Glutamatergic neuron (in vitro differentiated cells): ENCODE measurements at regions not wholly inside any gene's neighbourhood (a gene's known extent, or its start where the extent isn't known, plus 50 kb on each side); places are given as distances from the start of the nearest gene placed in this dataset.

Experiments used
- DNase-seq: peaks from one replicate; pipeline ENCODE4 v3.0.0; 2022
- H3K27ac Mint-ChIP-seq: one replicate; pipeline ENCODE4 v1.8.0; 2020; ENCODE audit warnings: mild to moderate bottlenecking, mixed read lengths, inconsistent platforms; ENCODE audit not compliant: unreplicated experiment
- H3K27me3 Mint-ChIP-seq: one replicate; pipeline ENCODE4 v1.8.0; 2020; ENCODE audit warnings: mild to moderate bottlenecking, moderate library complexity, mixed read lengths, inconsistent platforms; ENCODE audit not compliant: unreplicated experiment
- H3K36me3 Mint-ChIP-seq: one replicate; pipeline ENCODE4 v1.8.0; 2020; ENCODE audit warnings: mild to moderate bottlenecking, mixed read lengths, inconsistent platforms; ENCODE audit not compliant: unreplicated experiment
- H3K4me1 Mint-ChIP-seq: one replicate; pipeline ENCODE4 v1.8.0; 2020; ENCODE audit warnings: mild to moderate bottlenecking, low read depth, mixed read lengths, inconsistent platforms; ENCODE audit not compliant: unreplicated experiment
- H3K4me3 Mint-ChIP-seq: one replicate; pipeline ENCODE4 v1.8.0; 2020; ENCODE audit warnings: mild to moderate bottlenecking, mixed read lengths, inconsistent platforms; ENCODE audit not compliant: unreplicated experiment
- H3K9me3 Mint-ChIP-seq: one replicate; pipeline ENCODE4 v1.8.0; 2020; ENCODE audit warnings: mild to moderate bottlenecking, moderate library complexity, mixed read lengths, inconsistent platforms; ENCODE audit not compliant: unreplicated experiment
- CTCF ChIP-seq: fragments of 200-600 bp; sonication (generic); IDR thresholded peaks from one replicate; pipeline ENCODE4 v1.5.0; 2021; ENCODE audit not compliant: partially characterized antibody, unreplicated experiment

- H3K9me3 Mint-ChIP-seq = no peaks in the 10 kb centered on the region
- no peaks in the 10 kb centered on the region for H3K4me1 Mint-ChIP-seq
- no peak overlapping the region for H3K27ac Mint-ChIP-seq
- DNase-seq = no peak
- H3K27me3 Mint-ChIP-seq = no peaks in the 10 kb centered on the region
- TF ChIP-seq CTCF = no peak
- no peak overlapping the region for H3K4me3 Mint-ChIP-seq
- H3K36me3 Mint-ChIP-seq = no peaks in the 10 kb centered on the region
Measured at GRCh38 chr4:175371091-175371490, 441.0 kb downstream of the GPM6A start.

GRCh38 chr4:175373031-175373430 is 439.0 kb downstream of the GPM6A start:
- Mint-ChIP-seq H3K36me3 (no peaks in the 10 kb centered on the region), H3K9me3 (no peaks in the 10 kb centered on the region), H3K27ac (no peak overlapping the region), H3K4me1 (no peaks in the 10 kb centered on the region), H3K27me3 (peaks cover 2% of the 10 kb centered on the region), H3K4me3 (no peak overlapping the region)
- TF ChIP-seq CTCF = no peak
- no peak for DNase-seq

GRCh38 chr4:175374459-175374858 is 437.6 kb downstream of the GPM6A start:
- no peaks in the 10 kb centered on the region for H3K4me1 Mint-ChIP-seq
- no peaks in the 10 kb centered on the region for H3K9me3 Mint-ChIP-seq
- no peak for DNase-seq
- H3K27me3 Mint-ChIP-seq = peaks cover 2% of the 10 kb centered on the region
- no peak overlapping the region for H3K4me3 Mint-ChIP-seq
- no peak for TF ChIP-seq CTCF
- no peaks in the 10 kb centered on the region for H3K36me3 Mint-ChIP-seq
- no peak overlapping the region for H3K27ac Mint-ChIP-seq

- H3K4me1 Mint-ChIP-seq = no peaks in the 10 kb centered on the region
- H3K27ac Mint-ChIP-seq = no peak overlapping the region
- H3K36me3 Mint-ChIP-seq = no peaks in the 10 kb centered on the region
- H3K4me3 Mint-ChIP-seq = no peak overlapping the region
- H3K9me3 Mint-ChIP-seq = no peaks in the 10 kb centered on the region
- TF ChIP-seq CTCF = no peak
- DNase-seq = no peak
- H3K27me3 Mint-ChIP-seq = peaks cover 2% of the 10 kb centered on the region
Measured at GRCh38 chr4:175376287-175376977, 435.6 kb downstream of the GPM6A start.

- DNase-seq = no peak
- no peaks in the 10 kb centered on the region for H3K36me3 Mint-ChIP-seq
- no peak overlapping the region for H3K4me3 Mint-ChIP-seq
- no peaks in the 10 kb centered on the region for H3K9me3 Mint-ChIP-seq
- H3K4me1 Mint-ChIP-seq = no peaks in the 10 kb centered on the region
- H3K27ac Mint-ChIP-seq = no peak overlapping the region
- no peak for TF ChIP-seq CTCF
- peaks cover 2% of the 10 kb centered on the region for H3K27me3 Mint-ChIP-seq
Measured at GRCh38 chr4:175377203-175377602, 434.9 kb downstream of the GPM6A start.
